DMS 273 (cell line): ENCODE measurements at regions not wholly inside any gene's neighbourhood (a gene's known extent, or its start where the extent isn't known, plus 50 kb on each side); places are given as distances from the start of the nearest gene placed in this dataset.
A peak's percentile ranks its signal among the peaks of the same experiment; 100 is the strongest.

ENCODE experiments used
- DNase-seq: peaks from one replicate; lab custom pipeline; 2025; ENCODE audit not compliant: unreplicated experiment; lab: John Stamatoyannopoulos, UW

- peak; percentile 67 for DNase-seq
Measured at GRCh38 chr1:30089024-30089430, 634.4 kb downstream of the MATN1 start.

GRCh38 chr1:30088594-30088993 is 634.8 kb downstream of the MATN1 start:
- DNase-seq, result no peak

- DNase-seq, result peak; percentile 62
Measured at GRCh38 chr1:30087465-30087864, 635.9 kb downstream of the MATN1 start.

GRCh38 chr1:30085811-30086770 is 637.3 kb downstream of the MATN1 start:
- DNase-seq, result peak; percentile 82

GRCh38 chr1:30084909-30085571 is 638.3 kb downstream of the MATN1 start:
- DNase-seq, result no peak

- DNase-seq, result no peak
Measured at GRCh38 chr1:30083800-30084464, 639.5 kb downstream of the MATN1 start.

- no peak for DNase-seq
Measured at GRCh38 chr1:30081379-30082102, 641.8 kb downstream of the MATN1 start.

GRCh38 chr1:30075916-30076315 is 647.5 kb downstream of the MATN1 start:
- peak; percentile 39 for DNase-seq

GRCh38 chr1:30068787-30069472 is 654.5 kb downstream of the MATN1 start:
- DNase-seq, result no peak

- DNase-seq, result no peak
Measured at GRCh38 chr1:30064547-30064946, 658.8 kb downstream of the MATN1 start.

GRCh38 chr1:30063621-30064280 is 659.6 kb downstream of the MATN1 start:
- no peak for DNase-seq

- DNase-seq, result no peak
Measured at GRCh38 chr1:30061292-30062220, 661.8 kb downstream of the MATN1 start.

- no peak for DNase-seq
Measured at GRCh38 chr1:30060738-30061137, 662.6 kb downstream of the MATN1 start.

GRCh38 chr1:30058970-30059369 is 664.4 kb downstream of the MATN1 start:
- no peak for DNase-seq

GRCh38 chr1:30054126-30054525 is 669.3 kb downstream of the MATN1 start:
- DNase-seq, result no peak

- DNase-seq, result no peak
Measured at GRCh38 chr1:30052178-30052577, 671.2 kb downstream of the MATN1 start.

- no peak for DNase-seq
Measured at GRCh38 chr1:30051777-30052176, 671.6 kb downstream of the MATN1 start.

GRCh38 chr1:30049748-30050296 is 673.6 kb downstream of the MATN1 start:
- DNase-seq, result no peak
